GM12878 (cell line): ENCODE measurements at regions not wholly inside any gene's neighbourhood (a gene's known extent, or its start where the extent isn't known, plus 50 kb on each side); places are given as distances from the start of the nearest gene placed in this dataset.

Source experiments
- EP300 ChIP-seq, 2 experiments: fragments of 150-350 bp in 1 of 2; IDR thresholded peaks; 2 replicates each; pipeline ENCODE4 v1.6.1; 2011 to 2012; ENCODE audit warnings: low read depth in 2 of 2, low read length in 2 of 2, borderline replicate concordance in 1 of 2, improper control_type of control experiment in 1 of 2, inconsistent platforms in 1 of 2; ENCODE audit not compliant: control insufficient read depth in 1 of 2
- PBX3 ChIP-seq: IDR thresholded peaks from 2 replicates; pipeline ENCODE4 v1.6.1; 2011; ENCODE audit warnings: mild to moderate bottlenecking, low read depth, low read length, moderate library complexity; ENCODE audit not compliant: insufficient replicate concordance
- POLR2AphosphoS5 ChIP-seq: IDR thresholded peaks from 2 replicates; pipeline ENCODE4 v1.6.1; 2011; ENCODE audit warnings: mild to moderate bottlenecking, low read length, inconsistent platforms
- ZNF274 ChIP-seq: IDR thresholded peaks from one replicate; pipeline ENCODE4 v1.8.0; 2011; ENCODE audit not compliant: insufficient read length, insufficient read depth

- no peak for TF ChIP-seq EP300 (IDR thresholded peaks at IDR 0.05; ENCODE audit: borderline replicate concordance in 1 of 2, control insufficient read depth in 1 of 2, low read depth in 2 of 2, low read length in 2 of 2)
- TF ChIP-seq PBX3: no peak
- TF ChIP-seq POLR2AphosphoS5: no peak
- TF ChIP-seq ZNF274: no peak
Measured at GRCh38 chr17:69723316-69723715, 308.8 kb downstream of the MAP2K6 start.
